Subcutaneous abdominal adipose tissue (tissue), 5 donors: ENCODE measurements at regions not wholly inside any gene's neighbourhood (a gene's known extent, or its start where the extent isn't known, plus 50 kb on each side); places are given as distances from the start of the nearest gene placed in this dataset.

ENCODE experiments used
- H3K27ac ChIP-seq: one replicate; pipeline ENCODE4 v1.7.0; 2013; ENCODE audit warnings: low read depth, mild to moderate bottlenecking, inconsistent platforms, low read length, moderate library complexity
- H3K27me3 ChIP-seq, 5 donors: one replicate each; pipeline ENCODE4 v1.7.0; 2013; ENCODE audit warnings: low read length in 5 of 5, inconsistent platforms in 1 of 5; ENCODE audit not compliant: control insufficient read depth in 5 of 5, insufficient read depth in 4 of 5
- H3K36me3 ChIP-seq, 5 donors: one replicate each; pipeline ENCODE4 v1.7.0; 2013; ENCODE audit warnings: low read length in 5 of 5; ENCODE audit not compliant: control insufficient read depth in 5 of 5, insufficient read depth in 5 of 5
- H3K4me1 ChIP-seq, 5 donors: one replicate each; pipeline ENCODE4 v1.7.0; 2013; ENCODE audit warnings: low read length in 5 of 5, mild to moderate bottlenecking in 3 of 5, moderate library complexity in 1 of 5; ENCODE audit not compliant: control insufficient read depth in 5 of 5, insufficient read depth in 5 of 5
- H3K4me3 ChIP-seq, 5 donors: one replicate each; pipeline ENCODE4 v1.7.0; 2013; ENCODE audit warnings: low read length in 5 of 5, low read depth in 1 of 5
- H3K9ac ChIP-seq, 5 donors: one replicate each; pipeline ENCODE4 v1.7.0; 2013; ENCODE audit warnings: low read length in 5 of 5, mild to moderate bottlenecking in 4 of 5, moderate library complexity in 3 of 5
- H3K9me3 ChIP-seq, 5 donors: one replicate each; pipeline ENCODE4 v1.7.0; 2013; ENCODE audit warnings: low read length in 5 of 5; ENCODE audit not compliant: control insufficient read depth in 5 of 5
- donor health status: healthy.
- donor health status: healthy.
- donor health status: healthy.
- donor health status: healthy.
- donor health status: healthy.

DNA sequence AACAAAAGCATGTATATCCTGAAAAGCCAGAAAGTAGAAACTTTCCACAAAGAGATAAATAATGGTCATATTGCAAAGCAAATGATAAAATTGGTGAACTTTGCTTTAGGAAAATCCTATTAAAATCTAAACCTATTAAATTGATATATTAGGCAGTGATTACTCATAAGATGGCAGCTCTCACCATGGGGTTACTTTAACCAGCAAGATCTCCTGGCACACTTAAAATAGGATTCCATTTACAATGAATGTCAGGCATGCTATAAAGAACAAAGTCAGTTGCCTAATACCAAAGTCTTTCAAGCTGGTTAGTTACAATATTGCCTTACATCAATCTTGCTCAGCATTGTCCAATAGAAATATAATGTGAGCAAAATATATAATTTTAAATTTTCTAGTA is 816.2 kb downstream of the BCL11A start:
- no peak overlapping the region for H3K9ac ChIP-seq
- H3K4me1 ChIP-seq = no peaks in the 10 kb centered on the region
- no peak overlapping the region for H3K27ac ChIP-seq
- no peaks in the 10 kb centered on the region for H3K9me3 ChIP-seq
- no peak overlapping the region for H3K4me3 ChIP-seq
- H3K36me3 ChIP-seq = no peaks in the 10 kb centered on the region
- no peaks in the 10 kb centered on the region for H3K27me3 ChIP-seq

- no peaks in the 10 kb centered on the region for H3K9me3 ChIP-seq
- no peaks in the 10 kb centered on the region for H3K36me3 ChIP-seq
- H3K27ac ChIP-seq = no peak overlapping the region
- no peak overlapping the region for H3K4me3 ChIP-seq
- H3K9ac ChIP-seq = no peak overlapping the region
- H3K27me3 ChIP-seq = no peaks in the 10 kb centered on the region
- no peaks in the 10 kb centered on the region for H3K4me1 ChIP-seq
Observed at GRCh38 chr2:59734743-59735142, 818.7 kb downstream of the BCL11A start.

GRCh38 chr2:59733970-59734369 is 819.5 kb downstream of the BCL11A start:
- no peaks in the 10 kb centered on the region for H3K27me3 ChIP-seq
- H3K27ac ChIP-seq = no peak overlapping the region
- H3K4me1 ChIP-seq = no peaks in the 10 kb centered on the region
- H3K36me3 ChIP-seq = no peaks in the 10 kb centered on the region
- H3K9ac ChIP-seq = no peak overlapping the region
- no peak overlapping the region for H3K4me3 ChIP-seq
- no peaks in the 10 kb centered on the region for H3K9me3 ChIP-seq

DNA sequence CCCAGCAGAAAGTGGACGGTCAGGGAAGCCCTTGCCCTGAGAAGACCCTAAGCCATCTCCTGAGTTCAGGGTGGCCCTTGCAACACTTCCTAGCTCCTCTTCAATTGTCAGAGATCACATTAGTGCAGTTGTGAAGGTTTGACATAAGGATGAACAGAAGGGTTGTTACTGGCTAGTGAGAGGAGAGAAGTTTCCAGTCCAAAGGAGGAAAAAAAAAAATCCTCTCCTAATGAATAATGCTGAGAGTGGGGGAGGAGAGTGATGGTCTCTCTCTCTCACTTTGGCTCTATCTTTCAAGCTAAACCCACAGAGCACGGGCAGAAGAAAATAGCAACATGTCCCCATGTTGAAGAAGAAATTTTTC is 819.9 kb downstream of the BCL11A start:
- no peaks in the 10 kb centered on the region for H3K27me3 ChIP-seq
- H3K27ac ChIP-seq = no peak overlapping the region
- no peaks in the 10 kb centered on the region for H3K36me3 ChIP-seq
- H3K9ac ChIP-seq = no peak overlapping the region
- no peaks in the 10 kb centered on the region for H3K9me3 ChIP-seq
- H3K4me1 ChIP-seq = no peaks in the 10 kb centered on the region
- no peak overlapping the region for H3K4me3 ChIP-seq

DNA sequence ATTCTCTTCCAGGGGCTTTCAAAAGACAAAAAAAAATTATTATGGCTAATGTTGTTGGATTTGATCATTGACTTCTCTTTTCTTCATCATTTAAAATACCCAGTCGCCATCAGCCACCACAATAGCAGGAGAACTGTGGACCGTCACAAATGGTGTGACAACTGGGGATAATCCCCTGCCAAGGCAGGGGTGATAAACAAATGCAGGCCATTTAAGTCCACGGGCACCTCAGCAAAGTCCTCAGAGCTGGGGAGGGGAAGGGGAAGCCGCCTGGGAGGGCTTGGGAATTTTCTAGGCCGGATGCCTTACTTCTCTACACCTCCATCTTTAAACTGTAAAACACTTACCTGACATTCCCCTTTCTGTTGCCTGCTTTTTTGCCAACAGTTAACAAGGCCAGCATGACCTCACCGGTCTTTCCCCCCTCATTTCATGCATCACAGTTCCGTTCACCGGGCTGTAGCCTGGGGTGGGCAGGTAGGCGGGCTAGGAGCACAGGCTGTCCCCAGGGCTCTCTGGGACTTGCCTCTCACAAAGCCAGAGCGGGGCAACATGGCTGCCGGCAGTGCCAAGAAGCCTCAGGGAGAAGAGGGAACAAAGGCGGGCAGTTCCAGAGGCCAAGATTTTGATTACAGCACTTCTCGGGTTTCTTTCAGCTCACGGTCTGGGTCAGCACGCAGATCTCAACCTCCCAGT is 820.4 kb downstream of the BCL11A start:
- H3K4me1 ChIP-seq = no peaks in the 10 kb centered on the region
- no peaks in the 10 kb centered on the region for H3K27me3 ChIP-seq
- no peak overlapping the region for H3K4me3 ChIP-seq
- H3K9me3 ChIP-seq = no peaks in the 10 kb centered on the region
- no peaks in the 10 kb centered on the region for H3K36me3 ChIP-seq
- no peak overlapping the region for H3K9ac ChIP-seq
- no peak overlapping the region for H3K27ac ChIP-seq

- Histone ChIP-seq H3K36me3 (no peaks in the 10 kb centered on the region), H3K4me3 (no peak overlapping the region), H3K9ac (no peak overlapping the region), H3K27ac (no peak overlapping the region), H3K27me3 (no peaks in the 10 kb centered on the region), H3K4me1 (no peaks in the 10 kb centered on the region), H3K9me3 (no peaks in the 10 kb centered on the region)
Observed at GRCh38 chr2:59727121-59727590, 826.3 kb downstream of the BCL11A start.

- Histone ChIP-seq H3K9me3 (no peaks in the 10 kb centered on the region), H3K4me1 (no peaks in the 10 kb centered on the region), H3K36me3 (no peaks in the 10 kb centered on the region), H3K9ac (no peak overlapping the region), H3K27ac (no peak overlapping the region), H3K27me3 (no peaks in the 10 kb centered on the region), H3K4me3 (no peak overlapping the region)
Observed at GRCh38 chr2:59726228-59727120, 827.0 kb downstream of the BCL11A start.

- H3K9ac ChIP-seq = no peak overlapping the region
- H3K27me3 ChIP-seq = no peaks in the 10 kb centered on the region
- no peak overlapping the region for H3K4me3 ChIP-seq
- H3K27ac ChIP-seq = no peak overlapping the region
- H3K9me3 ChIP-seq = no peaks in the 10 kb centered on the region
- H3K36me3 ChIP-seq = no peaks in the 10 kb centered on the region
- H3K4me1 ChIP-seq = no peaks in the 10 kb centered on the region
Observed at GRCh38 chr2:59724746-59725145, 828.7 kb downstream of the BCL11A start.

DNA sequence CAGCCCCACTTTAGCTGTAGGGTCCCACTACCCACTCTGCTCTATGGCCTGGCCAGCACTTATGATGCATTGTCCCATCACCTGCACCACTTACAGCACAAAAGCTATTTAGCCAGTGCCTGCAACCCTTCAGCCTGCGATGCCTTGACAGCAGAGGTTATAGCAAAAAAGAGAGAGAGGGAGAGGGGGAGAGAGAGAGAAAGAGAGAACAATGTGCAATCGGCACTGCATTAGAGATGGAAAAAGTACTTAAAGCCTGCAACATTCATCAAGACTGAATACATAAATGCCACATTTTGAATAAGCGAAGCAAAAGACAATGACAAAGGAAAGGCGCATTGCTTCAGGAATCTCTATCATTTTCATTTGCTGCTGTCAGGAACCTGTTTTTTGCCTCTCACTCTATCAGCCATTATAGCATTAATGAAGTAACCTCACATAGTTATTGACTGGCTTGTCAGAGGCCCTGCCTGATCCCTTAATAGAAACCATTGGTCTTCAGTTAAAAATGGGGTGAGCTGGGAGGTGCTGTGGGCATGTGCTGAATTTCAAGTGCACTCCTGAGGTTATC is 833.1 kb downstream of the BCL11A start:
- H3K36me3 ChIP-seq = no peaks in the 10 kb centered on the region
- no peaks in the 10 kb centered on the region for H3K27me3 ChIP-seq
- H3K4me1 ChIP-seq = no peaks in the 10 kb centered on the region
- no peak overlapping the region for H3K9ac ChIP-seq
- no peaks in the 10 kb centered on the region for H3K9me3 ChIP-seq
- H3K4me3 ChIP-seq = no peak overlapping the region
- no peak overlapping the region for H3K27ac ChIP-seq

DNA sequence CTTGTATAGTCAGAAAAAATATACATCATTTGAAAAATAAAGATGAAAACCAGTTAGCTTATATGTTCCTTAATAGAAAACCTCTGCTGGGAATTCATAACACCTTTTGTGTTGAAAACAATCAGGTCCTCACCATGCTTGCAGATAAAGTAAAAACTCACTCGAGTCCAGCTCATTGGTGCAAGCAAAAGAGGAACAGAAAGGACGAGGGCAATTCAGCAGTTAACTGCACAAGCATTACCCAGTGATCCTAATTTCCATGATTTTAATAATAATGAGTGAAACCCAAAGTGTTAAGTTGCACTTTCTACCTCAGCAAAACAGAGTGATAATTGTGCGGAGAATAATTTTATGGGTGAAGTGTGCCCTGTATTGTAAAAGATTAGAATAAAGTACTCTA is 839.9 kb downstream of the BCL11A start:
- H3K9ac ChIP-seq = no peak overlapping the region
- no peaks in the 10 kb centered on the region for H3K27me3 ChIP-seq
- no peak overlapping the region for H3K4me3 ChIP-seq
- H3K9me3 ChIP-seq = no peaks in the 10 kb centered on the region
- peaks cover 0 to 9% (median 0%) of the 10 kb centered on the region in 5 donors for H3K4me1 ChIP-seq
- H3K36me3 ChIP-seq = no peaks in the 10 kb centered on the region
- H3K27ac ChIP-seq = no peak overlapping the region
